Fibroblast of skin of back (primary cell): ENCODE measurements at regions not wholly inside any gene's neighbourhood (a gene's known extent, or its start where the extent isn't known, plus 50 kb on each side); places are given as distances from the start of the nearest gene placed in this dataset.
A peak's percentile ranks its signal among the peaks of the same experiment; 100 is the strongest.

Experiments
- DNase-seq: peaks from one replicate; pipeline ENCODE4 v3.0.0-alpha.2; 2013

DNA sequence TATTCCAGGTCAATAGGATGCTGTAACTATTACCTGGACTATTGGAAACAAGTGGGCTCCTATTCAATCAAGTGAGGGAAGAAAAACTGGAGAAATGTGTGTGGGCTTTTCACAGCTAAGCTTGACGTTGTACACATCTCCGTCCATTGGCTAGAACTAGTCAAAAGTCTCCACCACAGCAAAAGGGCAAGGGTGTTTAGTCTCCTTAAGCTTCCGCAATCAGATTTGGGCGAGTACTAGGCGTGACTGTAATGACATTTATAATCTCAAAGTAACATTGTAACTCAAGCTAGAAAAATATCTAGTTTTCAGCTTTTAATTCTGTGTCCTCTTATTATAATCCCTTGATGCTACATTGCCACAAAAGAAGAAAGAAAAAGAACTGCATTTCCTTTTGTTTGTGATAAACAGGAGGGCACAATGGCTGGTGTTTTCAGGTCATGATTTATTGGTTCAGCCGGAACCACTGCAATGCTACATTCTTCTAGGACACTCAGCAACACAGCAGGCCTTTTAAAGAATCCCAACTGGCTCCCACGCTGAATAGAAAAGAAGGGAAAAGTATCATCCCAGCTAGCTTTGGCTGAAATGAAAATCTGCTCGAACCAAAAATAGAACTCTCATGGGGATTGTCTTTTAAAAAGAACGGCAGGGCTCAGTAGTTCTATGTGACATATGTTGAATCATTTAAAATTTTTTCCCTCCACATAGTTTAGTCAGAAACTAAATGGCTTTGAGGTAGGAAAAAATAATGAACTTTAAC lies 387.7 kb downstream of the BTBD3 start:
- peak; percentile 24 for DNase-seq

DNA sequence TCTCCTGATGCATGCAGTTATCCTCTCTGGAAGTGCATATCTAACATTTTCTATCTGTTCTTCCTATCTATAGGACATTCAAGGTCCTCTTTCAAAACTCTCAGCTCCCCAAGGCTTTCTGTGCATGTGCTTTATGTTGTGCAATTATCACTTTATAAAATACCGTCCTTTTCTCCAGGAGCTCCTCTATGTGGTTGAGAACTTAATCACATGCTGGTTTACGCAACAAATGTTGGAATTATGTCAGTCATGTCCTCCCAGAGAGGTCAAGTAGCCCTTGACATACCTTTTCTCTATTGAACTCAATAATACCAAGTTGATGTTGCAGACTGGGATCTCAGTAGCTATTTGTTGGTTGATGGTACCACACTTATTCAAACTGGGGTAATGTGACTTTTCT lies 388.4 kb downstream of the BTBD3 start:
- DNase-seq = no peak

DNA sequence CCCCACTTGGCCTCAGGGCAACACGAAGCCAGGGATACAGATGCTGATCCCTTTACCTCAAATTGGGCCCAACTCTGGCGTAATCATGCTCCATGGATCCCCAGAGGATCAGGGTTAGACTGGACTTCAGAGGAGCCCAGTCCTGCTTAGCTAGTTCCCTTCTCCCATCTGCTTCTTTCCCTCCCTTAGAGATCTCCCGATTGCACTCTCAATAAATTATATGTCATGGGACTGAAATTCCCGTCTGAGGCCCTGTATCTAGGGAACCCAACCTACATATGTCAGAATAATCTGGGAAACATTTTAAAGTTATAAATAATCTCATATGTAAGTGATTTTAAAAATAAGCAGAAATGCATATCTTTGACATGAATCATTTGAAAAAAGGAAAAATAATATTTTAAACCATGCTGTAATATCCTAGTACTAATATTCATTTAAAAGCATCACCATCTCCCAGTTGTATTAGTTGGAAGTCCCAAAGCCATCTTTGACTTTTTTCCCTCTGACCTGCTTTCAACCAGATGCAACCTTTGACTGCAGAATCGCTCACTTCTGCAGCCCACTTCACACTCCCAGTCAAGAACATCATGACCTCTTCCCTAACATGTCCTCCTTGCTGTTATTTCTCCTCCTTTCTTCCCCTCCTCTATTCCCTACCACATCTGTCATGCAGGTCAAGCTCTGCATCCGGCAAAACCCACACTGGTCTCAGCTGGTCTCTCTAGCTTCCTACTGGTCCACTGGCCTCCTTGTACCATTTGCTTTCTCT lies 393.6 kb downstream of the BTBD3 start:
- peak; percentile 37 for DNase-seq

DNA sequence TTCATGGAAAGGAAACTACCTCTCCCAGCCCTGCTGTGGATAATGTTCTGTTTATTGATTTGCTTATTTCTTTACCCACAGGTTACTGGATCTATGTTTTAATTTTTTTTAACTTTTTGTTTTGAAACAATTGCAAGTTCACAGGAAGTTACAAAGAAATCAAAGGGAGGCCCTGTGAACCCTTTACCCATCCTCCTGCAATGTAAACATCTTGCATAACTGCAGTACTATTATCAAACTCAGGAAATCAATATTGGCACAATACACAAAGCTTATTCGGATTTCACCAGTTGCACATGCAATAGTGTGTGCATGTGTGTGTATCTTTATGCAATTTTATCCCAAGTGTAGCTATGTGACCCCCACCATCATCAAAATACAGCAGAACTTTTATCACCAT lies 398.0 kb downstream of the BTBD3 start:
- DNase-seq = no peak

DNA sequence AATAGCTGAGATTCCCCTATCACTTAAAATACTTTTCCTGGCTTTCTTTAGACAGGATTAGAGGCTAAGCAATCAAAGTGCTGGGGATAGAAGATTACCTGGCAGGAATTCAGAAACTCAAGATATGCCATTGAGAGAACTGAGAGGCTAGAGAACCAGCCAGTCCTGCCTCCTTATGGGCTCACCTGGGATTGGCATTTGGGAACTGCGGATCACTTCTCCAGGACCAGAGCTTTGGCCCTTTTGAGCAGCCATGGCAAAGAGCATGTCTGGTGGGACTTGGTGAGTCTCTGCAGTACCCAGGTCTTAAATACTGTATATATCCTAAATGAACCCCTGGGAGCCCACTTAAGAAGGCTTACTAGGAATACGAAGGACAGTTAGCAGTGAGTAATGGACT lies 399.1 kb downstream of the BTBD3 start:
- no peak for DNase-seq

DNA sequence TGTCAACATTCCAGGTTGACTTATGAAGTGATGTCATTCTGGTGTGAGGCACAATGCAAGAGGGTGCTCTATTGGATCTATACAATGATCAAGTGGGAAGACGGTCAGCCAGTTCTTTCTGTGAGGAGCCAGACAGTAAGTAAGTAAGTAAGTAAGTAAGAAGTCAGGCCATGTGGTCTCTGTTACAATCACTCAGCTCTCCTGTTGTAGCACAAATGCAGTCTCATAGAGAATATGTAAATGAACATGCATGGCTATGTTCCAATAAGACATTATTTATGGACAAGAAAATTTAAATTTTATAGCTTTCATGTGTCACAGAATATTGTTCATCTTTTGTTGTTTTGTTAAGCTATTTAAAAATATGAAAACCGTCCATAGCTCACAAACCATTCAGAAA lies 399.7 kb downstream of the BTBD3 start:
- DNase-seq = no peak

DNA sequence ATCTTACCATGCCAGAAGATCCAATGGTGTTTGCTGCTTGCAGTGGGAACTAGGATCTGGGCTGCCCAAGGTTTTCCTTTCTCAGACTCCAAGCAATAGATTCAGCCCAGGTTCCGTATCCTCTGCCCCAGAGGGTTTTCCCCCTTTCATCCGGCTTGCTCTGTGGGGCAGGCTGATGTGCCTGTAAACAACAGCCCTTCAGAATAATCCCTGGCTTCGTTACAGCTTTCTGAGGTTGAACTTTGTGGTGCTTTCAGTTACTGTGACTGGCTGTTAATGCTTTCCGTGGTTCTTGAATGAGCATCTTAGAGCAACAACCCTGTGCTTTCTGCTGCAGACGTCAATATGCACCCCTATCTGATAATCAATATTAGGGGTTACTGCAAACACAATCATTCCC lies 400.4 kb downstream of the BTBD3 start:
- no peak for DNase-seq

DNA sequence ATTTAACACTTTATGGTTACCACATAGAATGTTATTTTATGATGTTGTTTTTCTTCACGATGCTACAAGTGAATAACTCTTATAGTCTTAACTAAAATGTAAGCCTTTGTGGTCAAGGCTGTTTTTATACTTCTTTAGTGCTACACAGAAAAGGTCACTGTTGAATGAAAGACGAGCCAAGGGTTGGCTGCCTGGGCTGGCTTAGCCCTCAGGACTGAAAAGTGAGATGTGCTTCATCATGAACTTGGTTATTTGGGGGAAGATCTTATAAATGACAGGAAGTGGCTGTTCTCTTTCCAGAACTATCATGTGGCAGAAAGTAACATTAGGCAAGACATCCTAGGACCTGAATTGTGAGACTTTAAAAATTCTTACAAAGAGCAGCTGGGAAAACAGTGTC lies 404.0 kb downstream of the BTBD3 start:
- DNase-seq = no peak

DNA sequence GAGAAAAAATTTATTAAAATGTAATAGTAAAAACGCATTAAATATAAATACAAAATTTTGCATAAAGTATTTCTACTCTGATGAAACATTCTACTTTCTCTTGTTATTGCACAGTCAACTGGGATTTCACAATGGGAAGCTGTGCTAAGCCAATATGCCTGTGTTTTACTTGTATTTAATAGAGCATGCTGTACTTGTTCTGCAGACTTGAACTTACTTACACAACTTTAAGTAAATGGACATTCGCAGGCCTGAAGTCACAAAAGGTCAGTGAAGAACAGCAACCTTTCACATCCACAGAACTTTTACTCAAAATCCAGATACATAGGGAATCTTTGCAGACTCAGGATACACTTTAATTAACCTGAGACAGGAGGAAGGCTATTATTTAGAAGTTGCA lies 409.5 kb downstream of the BTBD3 start:
- no peak for DNase-seq

DNA sequence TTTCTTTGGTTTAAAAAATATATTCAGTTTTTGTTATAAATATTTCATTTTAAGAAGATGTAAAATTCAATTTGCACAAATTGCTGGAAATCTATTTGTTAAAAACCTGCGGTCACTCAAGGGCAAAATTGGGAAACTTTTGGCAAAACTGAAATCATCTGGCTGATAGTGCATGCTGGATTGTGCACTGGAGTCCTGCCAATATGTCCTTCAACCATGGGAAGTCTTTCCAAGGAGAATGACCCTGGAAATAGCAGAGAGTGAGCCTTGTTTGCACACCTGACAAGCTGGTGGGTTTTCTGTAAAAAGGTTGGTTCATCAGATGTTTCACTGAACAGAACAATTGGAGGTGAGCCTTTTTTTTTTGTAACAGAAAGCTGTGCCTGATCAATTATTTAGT lies 413.5 kb downstream of the BTBD3 start:
- DNase-seq = no peak

DNA sequence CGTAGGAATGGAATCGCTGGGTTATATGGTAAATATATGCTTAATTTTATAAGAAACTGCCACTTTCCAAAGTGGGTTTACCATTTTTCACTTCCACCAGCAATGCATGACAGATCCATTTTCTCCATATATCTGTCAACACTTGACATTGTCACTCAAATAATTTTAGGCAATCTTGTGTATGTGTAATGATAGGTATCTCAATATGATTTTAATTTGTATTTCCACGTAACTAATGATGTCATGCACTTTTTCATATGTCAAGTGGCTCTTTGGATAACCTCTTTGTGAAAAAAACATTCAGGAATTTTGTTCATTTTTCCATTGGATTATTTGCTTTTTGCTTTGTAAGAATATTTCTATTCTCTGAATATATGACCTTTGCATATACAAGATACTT lies 419.9 kb downstream of the BTBD3 start:
- DNase-seq = no peak

DNA sequence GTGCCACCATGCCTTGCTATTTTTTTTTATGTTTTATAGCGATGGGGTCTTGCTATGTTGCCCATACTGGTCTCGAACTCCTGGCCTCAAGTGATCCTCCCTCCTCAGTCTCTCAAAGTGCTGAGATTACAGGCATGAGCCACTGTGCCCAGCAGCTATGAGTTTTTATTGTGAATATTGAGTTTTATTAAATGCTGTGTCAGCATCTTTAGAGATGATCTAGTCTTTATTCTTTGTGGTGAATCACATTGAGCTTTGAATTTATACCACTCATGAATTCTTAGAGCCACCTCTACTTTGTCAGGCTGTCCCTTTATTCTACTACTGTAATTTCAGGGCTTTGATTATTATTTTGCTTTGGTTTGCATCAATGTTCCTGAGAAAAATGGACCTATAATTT lies 428.3 kb downstream of the BTBD3 start:
- no peak for DNase-seq

DNA sequence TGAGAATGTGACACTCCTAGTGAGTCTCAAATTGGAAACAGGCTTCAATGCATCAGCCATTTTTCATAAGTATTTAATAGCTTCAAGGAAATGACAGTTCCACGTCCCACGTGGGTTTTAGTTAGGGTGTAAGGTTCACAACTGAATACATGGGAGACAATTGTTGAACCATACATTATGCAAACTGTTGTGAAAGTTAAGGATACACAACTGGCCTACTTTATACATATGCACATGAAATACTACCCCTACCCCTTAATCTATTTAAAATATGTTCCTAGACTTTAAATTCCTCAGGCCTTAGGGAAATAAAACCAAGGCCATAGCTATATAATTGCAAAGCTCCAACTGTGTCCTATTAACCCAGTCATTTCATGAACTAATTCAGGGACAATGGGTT lies 436.1 kb downstream of the BTBD3 start:
- DNase-seq = no peak

DNA sequence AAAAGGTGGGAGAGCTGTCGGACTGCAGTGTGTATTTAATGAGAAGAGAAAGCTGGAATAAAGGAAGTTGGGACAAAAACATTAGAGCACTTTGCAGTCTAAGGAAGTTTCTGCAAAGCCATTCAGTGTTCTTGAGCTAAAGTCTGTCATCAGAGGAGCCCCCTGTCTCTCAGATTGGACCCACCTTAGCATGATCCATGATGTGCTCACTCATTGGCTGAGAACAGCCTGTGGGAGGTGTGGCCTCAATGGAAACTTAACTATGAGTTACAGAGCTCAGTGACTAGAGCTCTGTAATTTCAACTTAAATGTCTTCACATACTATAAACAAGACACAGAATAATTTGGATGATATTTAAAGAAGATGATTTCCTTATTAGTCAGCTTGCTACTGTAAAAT lies 437.0 kb downstream of the BTBD3 start:
- DNase-seq = no peak

DNA sequence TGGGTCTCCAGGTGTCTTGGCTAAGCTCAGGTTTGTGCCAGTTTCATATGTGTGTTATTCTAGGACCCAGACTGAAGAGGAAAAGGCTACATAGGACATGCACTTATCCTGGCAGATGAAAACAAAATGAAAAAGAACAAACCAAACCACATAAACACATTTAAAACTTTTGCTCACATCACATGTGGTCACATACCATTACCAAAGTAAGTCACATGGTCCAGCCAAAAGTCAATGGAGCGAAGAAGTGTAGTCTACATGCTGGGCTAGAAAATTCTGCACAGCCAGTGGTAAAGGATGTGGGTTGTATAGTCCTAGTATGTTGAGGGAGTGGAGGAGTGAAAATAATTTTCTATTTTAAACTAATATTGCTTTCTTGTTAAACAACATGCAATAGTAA lies 437.5 kb downstream of the BTBD3 start:
- DNase-seq = no peak

DNA sequence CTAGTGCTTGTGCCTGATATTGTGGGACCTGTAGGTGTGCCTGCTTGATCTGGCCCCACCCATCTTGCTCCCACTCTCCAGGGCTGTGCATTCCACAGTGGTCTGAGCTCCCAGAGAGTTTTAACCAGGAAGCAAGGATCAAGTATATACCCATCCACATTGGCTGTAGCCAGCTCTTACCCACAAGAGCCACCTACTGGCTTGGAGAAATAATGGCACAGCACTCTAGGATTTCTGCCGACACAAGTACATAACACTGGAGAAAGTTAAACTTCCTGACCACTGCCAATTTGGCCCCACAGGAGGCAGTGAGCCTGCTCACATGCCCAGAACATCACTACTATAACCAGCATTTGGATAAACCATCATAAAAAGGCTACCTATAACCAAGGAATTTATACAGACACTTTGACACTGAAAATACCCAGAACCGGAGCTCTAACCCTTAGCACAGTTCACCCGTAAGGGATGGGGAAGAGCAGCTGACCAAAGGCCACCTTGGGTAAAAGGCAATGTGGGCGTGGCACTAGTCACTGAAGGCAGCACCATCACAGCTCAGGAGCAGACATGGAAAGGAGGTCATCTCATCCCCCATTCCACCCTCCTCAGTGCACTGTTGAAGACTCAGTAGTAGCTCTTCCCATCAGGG lies 440.4 kb downstream of the BTBD3 start:
- no peak for DNase-seq

DNA sequence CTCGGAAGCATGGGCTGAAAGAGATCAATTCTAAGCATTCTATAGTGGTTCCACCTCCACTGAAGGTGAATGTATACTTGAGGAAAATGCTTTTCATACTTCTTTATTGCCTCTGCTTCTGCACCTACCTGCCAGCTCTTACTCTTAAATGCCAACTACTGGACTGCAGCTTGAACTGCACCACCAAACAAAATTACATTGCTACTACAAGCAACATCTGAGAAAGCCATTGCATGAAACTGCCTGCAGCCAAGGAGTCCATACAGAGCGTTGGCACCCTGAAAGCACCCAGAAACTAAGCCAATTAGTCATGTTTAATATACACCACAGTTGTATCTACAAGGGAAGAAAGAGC lies 440.9 kb downstream of the BTBD3 start:
- no peak for DNase-seq

DNA sequence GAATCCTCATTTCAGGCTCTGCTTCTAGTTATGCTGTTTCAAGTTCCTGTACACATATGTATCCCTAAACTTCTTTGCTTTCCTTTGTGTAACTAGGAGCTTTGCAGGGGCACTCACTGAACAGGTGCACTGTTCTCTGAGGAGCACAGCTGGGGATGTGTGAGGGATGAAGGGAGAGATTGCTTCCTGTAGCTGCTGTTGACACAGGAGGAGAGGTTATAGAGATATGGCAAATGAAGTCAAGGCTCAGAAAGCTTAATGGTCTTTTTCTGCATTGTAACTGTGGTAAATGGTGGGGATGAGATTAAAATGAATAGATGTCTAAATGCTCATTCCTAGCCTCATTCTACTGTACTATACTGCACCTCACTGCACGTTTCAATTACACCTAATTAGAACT lies 454.3 kb downstream of the BTBD3 start:
- no peak for DNase-seq

DNA sequence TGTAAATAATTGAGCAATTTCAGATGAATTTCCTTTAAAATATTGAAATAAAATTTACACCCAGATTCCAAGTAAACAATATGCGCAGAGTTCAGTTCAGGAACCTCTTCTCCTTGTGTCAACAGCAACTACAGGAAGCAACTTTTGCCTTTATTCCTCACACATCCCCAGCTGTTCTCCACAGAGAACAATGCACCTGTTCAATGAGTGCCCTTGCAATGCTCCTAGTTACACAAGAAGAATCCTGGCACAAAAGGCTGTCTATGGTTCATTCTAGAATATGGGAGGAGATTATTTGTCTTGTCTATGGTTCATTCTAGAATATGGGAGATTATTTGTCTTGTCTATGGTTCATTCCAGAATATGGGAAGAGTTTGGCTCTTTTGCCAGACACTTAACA lies 454.9 kb downstream of the BTBD3 start:
- DNase-seq = no peak

DNA sequence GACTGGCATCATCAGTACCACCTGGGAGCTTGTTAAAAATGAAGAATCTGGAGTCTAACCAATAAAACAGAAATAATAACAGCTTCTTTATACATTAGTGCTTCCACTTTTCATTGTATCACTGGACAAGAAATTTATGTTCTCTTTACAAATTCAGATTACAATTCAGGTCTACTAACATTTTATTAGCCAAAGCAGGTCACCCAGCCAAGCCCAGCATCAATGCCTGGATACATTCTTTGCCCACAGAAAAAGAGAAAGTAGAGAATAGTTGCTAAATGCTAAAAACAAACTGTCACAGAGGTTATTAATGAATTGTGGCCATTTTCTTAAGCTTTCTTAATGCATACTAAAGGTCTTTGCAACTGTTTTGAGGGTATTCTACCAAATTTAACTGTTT lies 458.3 kb downstream of the BTBD3 start:
- no peak for DNase-seq

DNA sequence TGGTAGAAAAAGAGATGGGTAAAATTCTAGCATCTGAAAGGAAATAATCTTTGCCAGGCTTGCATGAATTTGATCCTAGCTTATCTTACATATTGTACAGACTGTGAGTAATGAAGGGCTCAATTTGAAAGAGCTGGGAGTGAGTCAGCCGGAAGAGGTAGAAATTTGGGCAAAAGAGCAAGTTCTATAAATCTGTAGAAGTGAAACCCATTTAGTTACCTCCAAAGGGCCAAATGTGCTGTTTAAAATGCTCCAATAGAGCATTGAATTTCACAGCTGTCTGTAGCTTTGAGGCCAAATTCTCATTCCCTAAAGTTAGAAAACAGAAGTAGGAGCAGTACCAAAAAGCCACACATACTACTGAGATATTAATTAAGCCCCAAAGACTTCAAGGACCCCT lies 466.1 kb downstream of the BTBD3 start:
- DNase-seq = no peak

DNA sequence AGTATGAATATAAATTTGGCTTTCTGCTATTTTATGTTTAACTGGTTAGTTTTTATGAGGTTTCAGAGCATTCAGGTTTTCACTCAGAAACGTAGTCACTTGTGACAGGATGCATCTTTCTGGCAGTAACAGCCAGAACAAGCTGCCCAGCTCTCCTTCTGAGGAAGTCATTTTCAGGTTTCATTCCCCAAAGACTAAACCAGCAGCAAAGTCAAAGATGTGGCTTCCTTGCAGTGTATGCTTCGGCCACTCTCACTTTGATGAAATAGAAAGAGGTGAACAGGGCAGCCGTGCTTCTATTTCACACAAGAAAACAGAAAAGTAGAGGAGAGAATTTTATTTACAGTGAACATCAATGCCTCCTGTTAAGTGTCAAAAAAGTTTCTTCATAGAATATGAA lies 469.1 kb downstream of the BTBD3 start:
- DNase-seq = no peak

DNA sequence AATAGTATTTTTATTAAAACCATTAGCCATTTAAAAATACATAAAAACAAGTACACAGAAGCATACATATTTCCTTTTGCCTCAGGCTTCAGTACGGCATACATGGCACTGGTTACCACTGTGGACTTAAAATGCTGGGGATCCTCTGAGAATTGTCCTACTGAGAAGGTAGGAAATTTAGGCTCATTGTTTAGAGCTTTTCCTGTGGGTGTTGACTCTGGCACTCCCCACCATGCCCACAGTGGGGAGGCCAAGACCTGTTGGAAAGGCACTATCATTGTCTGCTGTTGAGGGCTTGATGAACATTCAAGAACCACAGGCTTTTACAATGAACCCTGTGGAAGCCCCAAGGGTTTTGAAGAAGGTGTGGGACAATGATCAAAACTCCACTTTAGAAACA lies 473.4 kb downstream of the BTBD3 start:
- no peak for DNase-seq

DNA sequence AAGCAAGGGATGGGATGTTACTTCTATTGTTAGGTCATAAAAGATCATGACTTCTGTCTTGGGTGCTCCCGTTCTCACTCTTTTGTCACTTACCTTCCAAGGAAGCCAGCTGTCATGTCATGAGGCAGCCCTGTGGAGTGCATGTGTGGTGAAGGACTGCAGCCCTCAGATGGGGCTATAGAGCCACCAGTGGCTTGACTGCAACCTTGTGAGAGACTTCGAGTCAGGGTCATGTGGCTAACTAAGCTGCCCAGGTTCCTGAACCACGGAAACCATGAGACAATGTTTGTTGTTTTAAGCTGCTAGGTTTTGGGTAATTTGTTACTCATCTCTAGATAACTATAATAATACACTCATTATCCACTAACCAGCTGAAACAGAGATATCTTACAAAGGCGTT lies 477.1 kb downstream of the BTBD3 start:
- DNase-seq = no peak
